Endothelial cell of umbilical vein (primary cell): ENCODE measurements at regions not wholly inside any gene's neighbourhood (a gene's known extent, or its start where the extent isn't known, plus 50 kb on each side); places are given as distances from the start of the nearest gene placed in this dataset.

Experiments
- BruUV-seq: library from RNA; stranded (reverse); fragments of 400-500 nt; replicated peaks from 2 replicates; lab custom pipeline; 2021; lab: Mats Ljungman, UMichigan
- CTCF ChIA-PET: fragments of 300-600, 350-600 bp; sonication (Branson Sonifier 250); formaldehyde crosslinking; loops from one replicate; lab custom pipeline; 2021; ENCODE audit warnings: antibody characterized with exemption, inconsistent platforms; lab: Charles Lee
- POLR2A ChIA-PET: fragments of 300-600, 350-600 bp; sonication (Branson Sonifier 250); formaldehyde crosslinking; loops from one replicate; lab custom pipeline; 2021; ENCODE audit warnings: antibody characterized with exemption, inconsistent platforms; lab: Charles Lee
- DNase-seq: peaks from one replicate; pipeline ENCODE4 v3.0.0-alpha.2; 2011; ENCODE audit warnings: low read depth, low spot score
- FAIRE-seq: peaks from 2 replicates; lab custom pipeline; 2011; peaks lifted over from hg19 to GRCh38; lab: Jason Lieb, UNC
- H2AFZ ChIP-seq: 2 replicates; pipeline ENCODE4 v1.6.0; 2012; ENCODE audit warnings: low read depth, low read length, control low read depth, inconsistent platforms
- H3K27ac ChIP-seq: 2 replicates; pipeline ENCODE4 v1.5.1; 2011; ENCODE audit warnings: low read depth, mild to moderate bottlenecking, control low read depth, low read length, moderate library complexity; ENCODE audit not compliant: insufficient read depth
- H3K27me3 ChIP-seq, 2 experiments: 2 replicates each; pipeline versions ENCODE4 v1.6.0 to v1.6.1; 2011; ENCODE audit warnings: low read length in 2 of 2, mixed read lengths in 1 of 2; ENCODE audit not compliant: control insufficient read depth in 2 of 2, insufficient read depth in 2 of 2
- H3K36me3 ChIP-seq, 2 experiments: 2 replicates in 1 of 2; 3 replicates in 1 of 2; pipeline ENCODE4 v1.5.1; 2011; ENCODE audit warnings: low read length in 2 of 2, mild to moderate bottlenecking in 1 of 2, moderate library complexity in 1 of 2; ENCODE audit not compliant: control insufficient read depth in 2 of 2, insufficient read depth in 2 of 2; ENCODE audit errors: extremely low read depth in 1 of 2
- H3K4me1 ChIP-seq: 3 replicates; pipeline ENCODE4 v1.5.1; 2011; ENCODE audit warnings: mild to moderate bottlenecking, low read length; ENCODE audit not compliant: control insufficient read depth, insufficient read depth; ENCODE audit errors: extremely low read depth
- H3K4me2 ChIP-seq: 2 replicates; pipeline ENCODE4 v1.6.1; 2011; ENCODE audit warnings: low read length, control low read depth, mixed read lengths; ENCODE audit not compliant: insufficient read depth
- H3K4me3 ChIP-seq, 3 experiments: fragments of 200-600 bp in 1 of 3; sonication (generic), shearing (Covaris generic) in 1 of 3; replicated peaks in 1 of 3; 2 replicates each; pipeline ENCODE4 v1.5.1; 2011 to 2016; ENCODE audit warnings: control low read depth in 3 of 3, low read length in 3 of 3, mild to moderate bottlenecking in 2 of 3, inconsistent platforms in 1 of 3, low read depth in 1 of 3, moderate library complexity in 1 of 3; ENCODE audit not compliant: insufficient read depth in 1 of 3
- H3K79me2 ChIP-seq: 2 replicates; pipeline ENCODE4 v1.6.0; 2012; ENCODE audit warnings: low read length, inconsistent platforms; ENCODE audit not compliant: control insufficient read depth, insufficient read depth
- H3K9ac ChIP-seq: replicated peaks from 2 replicates; pipeline ENCODE3; 2011; ENCODE audit warnings: low read length, control low read depth; ENCODE audit not compliant: insufficient read depth; ENCODE audit errors: extremely low read depth
- H3K9me1 ChIP-seq: replicated peaks from 3 replicates; pipeline ENCODE4 v1.6.0; 2011; ENCODE audit warnings: mild to moderate bottlenecking, low read length; ENCODE audit not compliant: control insufficient read depth, insufficient read depth; ENCODE audit errors: extremely low read depth
- H3K9me3 ChIP-seq: replicated peaks from 2 replicates; pipeline ENCODE4 v1.5.1; 2012; ENCODE audit warnings: low read length, inconsistent platforms; ENCODE audit not compliant: control insufficient read depth, insufficient read depth
- H4K20me1 ChIP-seq: replicated peaks from 2 replicates; pipeline ENCODE3; 2011; ENCODE audit warnings: mild to moderate bottlenecking, low read length; ENCODE audit not compliant: control insufficient read depth, insufficient read depth; ENCODE audit errors: extremely low read depth
- FOS ChIP-seq: IDR thresholded peaks from 2 replicates; pipeline ENCODE4 v1.6.1; 2011; ENCODE audit warnings: mild to moderate bottlenecking, low read length, moderate library complexity, borderline replicate concordance; ENCODE audit not compliant: insufficient read depth
- JUN ChIP-seq: IDR thresholded peaks from 2 replicates; pipeline ENCODE4 v1.6.1; 2011; ENCODE audit warnings: borderline replicate concordance, low read depth; ENCODE audit not compliant: insufficient read length, insufficient read depth
- POLR2A ChIP-seq: IDR thresholded peaks from 2 replicates; pipeline ENCODE4 v1.6.1; 2012; ENCODE audit warnings: low read depth, mild to moderate bottlenecking, control low read depth, low read length
- dilution Hi-C: fragments of 300-500 bp; cut with MboI; formaldehyde crosslinking; loops from one replicate; pipeline ENCODE4 v1.15.0; 2019; ENCODE audit warnings: low sequenced_read_pairs; ENCODE audit not compliant: extremely low pct_ligation_motif_present
- intact Hi-C: fragments of 100-400 bp; cut with micrococcal nuclease; formaldehyde crosslinking; loops from one replicate; pipeline ENCODE4 v1.10.0; 2022
- TF ChIP-seq, protein P1 (sequence below), 2 donors: IDR thresholded peaks; 1 replicate in 1 of 2; 2 replicates in 1 of 2; pipeline ENCODE4 v1.5.1; 2011; ENCODE audit warnings: low read length in 2 of 2, mild to moderate bottlenecking in 2 of 2, moderate library complexity in 2 of 2, control low read depth in 1 of 2, inconsistent platforms in 1 of 2, low read depth in 1 of 2; ENCODE audit not compliant: insufficient read depth in 1 of 2; ENCODE audit errors: extremely low read depth in 1 of 2

DNA sequence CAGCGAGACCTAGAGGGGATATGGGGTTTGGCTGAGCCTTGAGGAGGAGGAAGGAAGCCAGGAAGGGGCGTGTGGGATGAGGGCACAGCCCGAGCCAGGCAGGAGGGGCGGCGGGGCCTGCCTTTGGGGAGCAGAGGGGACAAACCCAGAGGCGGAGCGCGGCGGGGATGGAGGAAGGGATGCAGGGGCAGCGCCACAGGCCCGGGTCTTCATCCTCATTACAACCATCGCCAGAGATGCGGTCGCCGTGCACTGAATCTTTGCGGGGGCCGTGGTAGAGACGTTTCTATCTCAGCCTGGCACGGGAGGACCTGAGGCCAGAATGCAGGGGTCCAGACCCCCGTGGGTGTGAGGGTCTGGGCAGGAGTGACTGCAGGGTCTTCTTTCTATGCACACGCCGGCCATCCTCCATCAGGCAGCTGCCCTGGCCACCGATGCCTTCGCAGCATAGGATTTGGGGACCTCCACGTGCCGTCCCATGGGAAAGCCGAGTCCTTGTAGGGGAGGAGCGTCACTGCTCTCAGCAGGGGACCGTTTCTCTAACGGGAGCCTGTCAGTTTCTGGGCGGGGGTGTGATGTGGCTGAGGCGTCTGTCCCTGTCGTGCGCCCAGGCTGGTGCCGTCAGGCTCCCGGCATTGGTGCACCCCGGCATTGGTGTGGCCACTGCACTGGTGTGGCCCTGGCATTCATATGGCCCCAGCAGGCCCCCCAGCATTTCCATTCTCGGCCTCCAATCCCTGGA lies 1267.9 kb downstream of the BRD1 start:
- CTCF ChIA-PET, result no interaction called here
- H4K20me1 ChIP-seq, result no peaks in the 10 kb centered on the region
- TF ChIP-seq JUN, result no peak
- TF ChIP-seq POLR2A, result no peak
- TF ChIP-seq FOS, result no peak
- TF ChIP-seq, protein P1, sequence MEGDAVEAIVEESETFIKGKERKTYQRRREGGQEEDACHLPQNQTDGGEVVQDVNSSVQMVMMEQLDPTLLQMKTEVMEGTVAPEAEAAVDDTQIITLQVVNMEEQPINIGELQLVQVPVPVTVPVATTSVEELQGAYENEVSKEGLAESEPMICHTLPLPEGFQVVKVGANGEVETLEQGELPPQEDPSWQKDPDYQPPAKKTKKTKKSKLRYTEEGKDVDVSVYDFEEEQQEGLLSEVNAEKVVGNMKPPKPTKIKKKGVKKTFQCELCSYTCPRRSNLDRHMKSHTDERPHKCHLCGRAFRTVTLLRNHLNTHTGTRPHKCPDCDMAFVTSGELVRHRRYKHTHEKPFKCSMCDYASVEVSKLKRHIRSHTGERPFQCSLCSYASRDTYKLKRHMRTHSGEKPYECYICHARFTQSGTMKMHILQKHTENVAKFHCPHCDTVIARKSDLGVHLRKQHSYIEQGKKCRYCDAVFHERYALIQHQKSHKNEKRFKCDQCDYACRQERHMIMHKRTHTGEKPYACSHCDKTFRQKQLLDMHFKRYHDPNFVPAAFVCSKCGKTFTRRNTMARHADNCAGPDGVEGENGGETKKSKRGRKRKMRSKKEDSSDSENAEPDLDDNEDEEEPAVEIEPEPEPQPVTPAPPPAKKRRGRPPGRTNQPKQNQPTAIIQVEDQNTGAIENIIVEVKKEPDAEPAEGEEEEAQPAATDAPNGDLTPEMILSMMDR (IDR thresholded peaks at IDR 0.05; ENCODE audit: extremely low read depth in 1 of 2, insufficient read depth in 1 of 2, low read depth in 1 of 2, low read length in 2 of 2), result no peak
- no peak overlapping the region for H2AFZ ChIP-seq
- no TSS peak for BruUV-seq
- H3K9me1 ChIP-seq, result no peaks in the 10 kb centered on the region
- H3K4me1 ChIP-seq, result no peaks in the 10 kb centered on the region
- H3K79me2 ChIP-seq, result no peaks in the 10 kb centered on the region
- DNase-seq (no peak), FAIRE-seq (no peak)
- no peaks in the 10 kb centered on the region for H3K27me3 ChIP-seq
- H3K4me2 ChIP-seq, result no peak overlapping the region
- H3K4me3 ChIP-seq, result no peak overlapping the region
- H3K9ac ChIP-seq, result no peak overlapping the region
- dilution Hi-C loops (no loop called here), intact Hi-C loops (no loop called here)
- POLR2A ChIA-PET, result no interaction called here
- peaks cover 9% of the 10 kb centered on the region for H3K9me3 ChIP-seq
- H3K27ac ChIP-seq, result no peak overlapping the region
- no peaks in the 10 kb centered on the region for H3K36me3 ChIP-seq
